ENCODE measurements at regions not wholly inside any gene's neighbourhood (a gene's known extent, or its start where the extent isn't known, plus 50 kb on each side); places are given as distances from the start of the nearest gene placed in this dataset.

GRCh38 chr2:67502346-67503065 lies 105.4 kb downstream of the ETAA1 start:
- H3K36me3 ChIP-seq (replicated peaks in 1 of 2; ENCODE audit: insufficient read depth in 1 of 2, low read depth in 2 of 2): no peaks in the 10 kb centered on the region
- WGBS, 2 donors: 80% methylated on average over 6 of the region's 6 CpGs
- H3K9me3 ChIP-seq: no peaks in the 10 kb centered on the region
- no peak overlapping the region for H3K27ac ChIP-seq
- intact Hi-C loops (cut with DNase I): no loop called here
- H3K4me3 ChIP-seq: no peak overlapping the region
- no peak for TF ChIP-seq CTCF (IDR thresholded peaks at IDR 0.05)
- TF ChIP-seq POLR2A (IDR thresholded peaks at IDR 0.05): no peak
- DNase-seq: no peak
- H3K4me1 ChIP-seq: peaks cover 8% of the 10 kb centered on the region
- no peaks in the 10 kb centered on the region for H3K27me3 ChIP-seq
- ATAC-seq: no peak

- no peak for DNase-seq
- ATAC-seq: no peak
Measured at GRCh38 chr2:67503066-67503795, 106.1 kb downstream of the ETAA1 start.

DNA sequence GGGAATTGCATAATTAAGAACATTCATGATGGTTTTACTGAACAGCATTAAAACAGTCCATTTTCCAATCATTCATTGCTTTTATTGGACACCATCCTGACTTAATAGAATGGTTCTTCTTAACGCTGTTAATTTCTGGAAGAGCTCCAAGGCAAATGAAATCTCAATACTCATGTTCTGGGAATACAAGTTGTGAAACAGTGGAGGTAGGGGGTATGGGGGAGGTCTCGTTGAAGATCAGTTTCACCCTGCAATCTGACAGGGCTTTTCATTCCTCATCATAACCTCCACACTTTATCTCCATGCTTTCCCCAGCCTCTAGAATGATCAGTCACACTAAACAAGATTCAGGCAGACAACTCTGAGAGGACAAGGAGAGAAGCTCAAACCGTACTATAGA lies 113.6 kb downstream of the ETAA1 start:
- TF ChIP-seq POLR2A (IDR thresholded peaks at IDR 0.05): no peak
- TF ChIP-seq CTCF (IDR thresholded peaks at IDR 0.05): no peak
- ATAC-seq (no peak), DNase-seq (no peak)
- intact Hi-C loops (cut with DNase I): no loop called here
- WGBS, 2 donors: 59 to 66% methylated on average over 3 of the region's 3 CpGs
- Histone ChIP-seq H3K4me3 (no peak overlapping the region), H3K9me3 (no peaks in the 10 kb centered on the region), H3K4me1 (peaks cover 4% of the 10 kb centered on the region), H3K36me3 (replicated peaks in 1 of 2; ENCODE audit: insufficient read depth in 1 of 2, low read depth in 2 of 2) (no peaks in the 10 kb centered on the region), H3K27ac (no peak overlapping the region), H3K27me3 (no peaks in the 10 kb centered on the region)

More at GRCh38 chr2:67503066-67503795, 106.1 kb downstream of the ETAA1 start:
- H3K27ac ChIP-seq: no peak overlapping the region
- WGBS, 2 donors: 72 to 89% methylated on average over 4 of the region's 4 CpGs
- intact Hi-C loops (cut with DNase I): no loop called here
- TF ChIP-seq POLR2A (IDR thresholded peaks at IDR 0.05) (no peak), CTCF (IDR thresholded peaks at IDR 0.05) (no peak)
- no peaks in the 10 kb centered on the region for H3K36me3 ChIP-seq (replicated peaks in 1 of 2; ENCODE audit: insufficient read depth in 1 of 2, low read depth in 2 of 2)
- no peak overlapping the region for H3K4me3 ChIP-seq
- H3K27me3 ChIP-seq: no peaks in the 10 kb centered on the region
- H3K9me3 ChIP-seq: no peaks in the 10 kb centered on the region
- peaks cover 8% of the 10 kb centered on the region for H3K4me1 ChIP-seq

GRCh38 chr2:67514515-67514914 lies 117.4 kb downstream of the ETAA1 start:
- ATAC-seq: no peak
- H3K27ac ChIP-seq: no peak overlapping the region
- H3K36me3 ChIP-seq (replicated peaks in 1 of 2; ENCODE audit: insufficient read depth in 1 of 2, low read depth in 2 of 2): no peaks in the 10 kb centered on the region
- no peak overlapping the region for H3K4me3 ChIP-seq
- no peaks in the 10 kb centered on the region for H3K27me3 ChIP-seq
- intact Hi-C loops (cut with DNase I): no loop called here
- no peaks in the 10 kb centered on the region for H3K9me3 ChIP-seq
- no peak for TF ChIP-seq CTCF (IDR thresholded peaks at IDR 0.05)
- no peak for TF ChIP-seq POLR2A (IDR thresholded peaks at IDR 0.05)
- DNase-seq: no peak
- H3K4me1 ChIP-seq: peaks cover 4% of the 10 kb centered on the region

Data from body of pancreas (tissue), 4 donors.